ENCODE measurements at regions not wholly inside any gene's neighbourhood (a gene's known extent, or its start where the extent isn't known, plus 50 kb on each side); places are given as distances from the start of the nearest gene placed in this dataset.

DNA sequence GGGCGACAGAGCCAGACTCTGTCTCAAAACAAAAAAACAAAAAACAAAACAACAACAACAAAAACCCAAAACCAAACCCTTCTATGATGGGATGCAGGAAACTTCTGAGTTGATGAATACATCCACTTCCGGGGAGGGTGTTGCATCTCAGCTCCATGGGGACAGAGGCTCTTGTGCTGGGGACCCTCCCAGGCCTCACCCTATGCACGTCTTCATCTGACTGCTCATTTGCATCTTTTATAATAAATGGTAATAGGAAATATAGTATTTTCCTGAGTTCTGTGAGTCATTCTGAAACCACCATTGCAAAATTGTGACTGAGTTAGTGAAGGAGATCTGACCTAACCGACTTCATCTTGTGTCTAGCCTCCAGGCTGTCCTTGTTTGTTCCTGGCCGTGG lies 109.5 kb upstream of the SLC28A3 start:
- no peak for DNase-seq (ENCODE audit: low read depth)

- no peak for DNase-seq (ENCODE audit: low read depth)
Observed at GRCh38 chr9:84456527-84456926, 116.0 kb upstream of the SLC28A3 start.

DNA sequence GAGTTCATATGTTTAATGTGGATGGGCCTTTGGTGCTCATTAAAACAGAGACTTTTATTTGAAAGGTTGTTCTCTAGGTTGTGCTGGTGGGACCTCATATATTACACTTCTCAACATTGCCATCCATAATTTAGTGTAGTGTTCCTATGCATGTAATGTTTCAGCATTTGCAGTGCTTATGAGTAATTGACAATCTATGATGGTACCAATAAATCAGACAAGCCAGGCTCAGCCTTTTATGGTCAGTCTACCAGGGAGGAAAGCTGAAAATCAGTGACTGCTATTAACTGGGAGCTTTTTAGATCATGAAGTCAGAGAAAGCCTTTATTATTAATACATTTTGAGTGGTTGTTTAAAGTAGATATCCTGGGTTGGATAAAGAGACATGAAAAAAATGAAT lies 120.1 kb upstream of the SLC28A3 start:
- DNase-seq (ENCODE audit: low read depth) = no peak

GRCh38 chr9:84463272-84463671 lies 122.7 kb upstream of the SLC28A3 start:
- DNase-seq (ENCODE audit: low read depth) = no peak

GRCh38 chr9:84466580-84467285 lies 126.2 kb upstream of the SLC28A3 start:
- no peak for DNase-seq (ENCODE audit: low read depth)

GRCh38 chr9:84471816-84472215 lies 131.3 kb upstream of the SLC28A3 start:
- no peak for DNase-seq (ENCODE audit: low read depth)

GRCh38 chr9:84478996-84479395 lies 138.4 kb upstream of the SLC28A3 start:
- no peak for DNase-seq (ENCODE audit: low read depth)

- no peak for DNase-seq (ENCODE audit: low read depth)
Observed at GRCh38 chr9:84480071-84480470, 139.5 kb upstream of the SLC28A3 start.

DNA sequence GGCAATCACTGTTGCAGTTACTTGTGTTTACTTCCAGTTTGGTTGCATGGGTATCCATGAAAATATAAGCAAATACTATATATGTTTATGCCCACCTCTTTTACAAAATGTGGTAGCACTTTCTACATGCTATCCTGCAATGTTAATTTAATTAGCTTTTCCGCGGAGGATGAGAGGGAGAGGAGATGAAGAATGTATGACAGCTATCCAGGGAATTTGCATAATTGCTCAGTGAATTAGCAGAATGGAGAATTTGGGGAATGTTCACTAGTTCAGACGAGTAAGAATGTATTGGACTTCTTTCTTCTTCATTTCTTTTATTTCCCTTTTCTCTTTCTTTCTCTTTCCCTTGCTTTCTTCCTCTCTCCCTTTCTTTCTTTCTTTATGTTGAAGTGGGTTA lies 140.7 kb upstream of the SLC28A3 start:
- DNase-seq (ENCODE audit: low read depth) = no peak

GRCh38 chr9:84481636-84482218 lies 141.2 kb upstream of the SLC28A3 start:
- DNase-seq (ENCODE audit: low read depth) = no peak

- DNase-seq (ENCODE audit: low read depth) = no peak
Observed at GRCh38 chr9:84482607-84483006, 142.0 kb upstream of the SLC28A3 start.

DNA sequence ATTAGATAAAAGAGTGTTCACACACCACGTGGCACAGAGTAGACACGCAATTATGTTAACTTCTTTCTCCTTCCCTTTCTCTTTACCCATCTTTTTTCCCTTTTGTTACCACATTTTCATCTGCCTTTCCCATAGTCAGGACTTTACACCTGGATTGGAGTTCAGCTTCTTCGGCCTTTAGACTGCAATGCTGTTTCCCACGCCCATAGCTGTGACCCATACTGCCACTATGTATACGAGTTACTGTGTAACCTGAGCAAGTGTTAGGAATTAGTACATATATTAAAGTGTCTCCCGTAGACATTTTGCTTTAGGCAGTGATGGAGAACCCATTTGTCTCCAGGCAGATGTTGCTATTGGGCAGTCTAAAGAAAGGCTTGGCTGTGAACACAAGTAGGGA lies 143.6 kb upstream of the SLC28A3 start:
- no peak for DNase-seq (ENCODE audit: low read depth)

GRCh38 chr9:84485539-84485938 lies 145.0 kb upstream of the SLC28A3 start:
- DNase-seq (ENCODE audit: low read depth) = no peak

DNA sequence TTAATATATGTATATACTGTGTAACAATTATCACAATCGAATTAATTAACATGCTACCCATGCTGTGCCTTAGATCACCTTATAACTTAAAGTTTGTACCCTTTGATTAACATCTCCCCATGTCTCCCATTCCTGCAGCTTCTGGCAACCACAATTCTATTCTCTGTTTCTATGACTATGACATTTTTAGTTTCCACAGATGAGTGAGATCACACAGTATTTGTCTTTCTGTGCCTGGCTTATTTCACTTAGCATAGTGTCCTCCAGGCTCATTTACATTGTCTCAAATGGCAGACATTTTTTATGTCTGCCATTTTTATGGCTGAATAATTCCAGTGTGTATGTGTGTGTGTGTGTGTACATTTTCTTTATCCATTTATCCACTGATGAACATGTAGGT lies 146.1 kb upstream of the SLC28A3 start:
- no peak for DNase-seq (ENCODE audit: low read depth)

DNA sequence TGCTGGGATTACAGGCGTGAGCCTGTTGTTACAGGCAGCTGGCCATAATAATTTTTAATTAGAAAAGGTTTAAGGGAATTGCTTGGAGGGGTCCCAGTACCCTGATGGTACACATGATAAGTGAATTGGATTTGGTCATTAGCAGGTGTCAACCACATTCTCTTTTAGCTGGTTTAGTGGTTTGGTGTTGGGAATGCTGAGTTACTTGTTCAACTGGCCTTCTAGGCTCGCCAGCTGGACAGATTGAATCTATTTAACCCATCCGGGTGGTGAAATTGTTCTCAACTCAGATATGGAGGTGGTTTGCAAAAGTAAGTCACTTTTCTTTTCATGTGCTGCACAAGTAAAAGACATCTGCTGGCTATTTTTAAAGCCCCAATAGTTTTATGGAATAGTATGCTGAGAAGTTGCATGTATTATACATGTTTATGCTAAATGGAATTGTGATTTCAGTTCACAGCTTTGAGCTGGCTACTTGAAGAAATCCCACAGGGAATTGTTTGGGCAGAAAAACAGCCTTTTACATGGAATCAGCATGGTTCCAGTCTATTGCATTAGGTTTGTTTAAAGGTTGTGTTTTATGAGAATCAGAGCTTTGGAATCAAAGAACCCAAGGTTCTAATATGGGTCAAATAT lies 149.8 kb upstream of the SLC28A3 start:
- no peak for DNase-seq (ENCODE audit: low read depth)

- no peak for DNase-seq (ENCODE audit: low read depth)
Observed at GRCh38 chr9:84490842-84491325, 150.3 kb upstream of the SLC28A3 start.

GRCh38 chr9:84492366-84493159 lies 152.0 kb upstream of the SLC28A3 start:
- no peak for DNase-seq (ENCODE audit: low read depth)

GRCh38 chr9:84493284-84493947 lies 152.9 kb upstream of the SLC28A3 start:
- DNase-seq (ENCODE audit: low read depth) = no peak

DNA sequence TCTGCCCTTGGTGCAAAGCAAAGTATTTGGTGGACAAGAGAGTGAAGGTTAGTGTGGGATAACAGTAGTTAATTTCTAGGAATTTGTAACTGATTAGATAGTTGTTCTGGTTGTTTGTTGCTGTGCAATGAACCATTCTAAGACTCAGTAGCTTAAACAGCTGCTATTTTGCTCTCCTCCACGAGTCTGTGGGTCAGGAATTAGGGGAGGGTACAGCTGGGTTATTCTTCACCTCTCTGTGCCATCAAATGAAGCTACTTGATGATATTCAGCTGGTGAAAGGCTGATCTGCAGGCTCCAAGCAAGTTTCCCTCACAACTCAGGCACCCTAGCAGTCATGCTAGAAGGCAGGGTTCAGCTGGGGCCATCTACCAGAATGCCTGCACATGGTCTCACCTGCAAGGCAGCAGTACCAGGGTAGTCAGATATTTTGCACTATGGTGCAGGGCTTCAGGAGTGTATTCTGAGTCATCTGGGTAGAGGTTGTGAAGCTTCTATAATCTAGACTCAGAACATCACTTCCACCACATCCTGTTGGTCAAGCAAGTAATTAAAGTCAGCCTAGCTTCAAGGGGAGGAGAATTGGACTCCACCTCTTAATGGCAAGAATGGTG lies 159.5 kb upstream of the SLC28A3 start:
- DNase-seq (ENCODE audit: low read depth) = no peak

DNA sequence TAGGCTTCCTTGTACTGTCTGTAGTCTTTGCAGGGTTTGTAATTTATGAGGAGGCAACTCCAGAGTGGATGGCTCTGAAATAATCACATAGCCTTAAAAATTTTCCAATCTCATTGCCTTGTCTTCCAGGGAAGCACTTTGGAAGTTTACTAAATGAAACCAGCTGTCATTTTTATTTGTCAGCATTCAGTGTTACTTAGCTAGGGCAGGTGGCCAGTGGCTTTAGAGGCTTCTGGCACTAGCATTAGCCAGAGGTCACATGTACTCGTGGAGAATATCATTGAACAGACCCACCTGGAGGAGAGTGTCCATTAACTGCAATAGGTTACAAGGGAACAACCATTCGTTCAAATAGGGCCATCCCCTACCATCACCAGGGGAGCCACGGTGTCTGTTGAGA lies 160.3 kb upstream of the SLC28A3 start:
- no peak for DNase-seq (ENCODE audit: low read depth)

DNA sequence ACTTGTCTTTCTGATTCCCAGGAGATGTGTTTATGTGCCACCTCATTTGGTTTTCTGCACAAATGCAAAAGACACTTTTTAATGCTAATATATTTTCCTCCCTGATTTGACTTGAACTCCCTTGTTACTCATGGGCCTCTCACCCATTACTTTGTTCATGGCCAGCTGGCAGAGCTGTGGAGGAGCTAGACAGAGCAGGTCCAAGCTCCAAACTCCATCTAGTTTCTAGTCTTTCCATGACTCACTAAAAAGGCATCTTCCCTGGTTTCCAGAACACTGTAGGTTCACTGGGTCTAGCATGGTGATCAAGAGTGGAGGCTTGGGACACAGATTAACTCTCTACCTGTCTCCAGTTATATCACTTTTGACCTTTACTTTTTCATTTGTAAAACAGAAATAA lies 161.0 kb upstream of the SLC28A3 start:
- DNase-seq (ENCODE audit: low read depth) = no peak

DNA sequence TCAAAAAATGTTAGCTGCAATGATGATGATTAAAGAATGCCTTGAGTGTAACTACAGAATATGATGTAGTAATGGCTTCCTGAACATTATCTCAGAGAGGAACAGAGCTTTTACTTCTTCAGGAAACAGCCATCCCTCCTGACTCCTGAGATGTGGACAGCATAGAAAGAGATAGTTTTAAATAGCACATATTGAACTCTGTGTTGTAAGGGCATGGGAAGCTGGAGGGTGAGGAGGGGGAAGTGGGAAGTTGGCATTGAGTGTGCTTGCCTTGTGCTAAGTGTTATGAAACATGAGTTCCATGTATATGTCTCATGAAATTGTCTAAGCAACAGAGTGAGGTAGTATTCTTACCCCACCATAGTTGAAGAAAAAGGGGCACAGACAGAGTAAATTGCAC lies 161.5 kb upstream of the SLC28A3 start:
- no peak for DNase-seq (ENCODE audit: low read depth)

Data from GM04504 (cell line).